Right lobe of liver (tissue), 4 donors: ENCODE measurements at regions not wholly inside any gene's neighbourhood (a gene's known extent, or its start where the extent isn't known, plus 50 kb on each side); places are given as distances from the start of the nearest gene placed in this dataset.

Source experiments
- CTCF ChIP-seq, 4 donors: fragments of 200-600 bp in 3 of 4; fragments of 450-650 bp in 1 of 4; IDR thresholded peaks; one replicate each; pipeline versions ENCODE4 v1.5.1 to v1.8.0; 2016 to 2022; ENCODE audit warnings: antibody characterized with exemption in 4 of 4, mild to moderate bottlenecking in 2 of 4
- POLR2A ChIP-seq: fragments of 450-650 bp; IDR thresholded peaks from one replicate; pipeline ENCODE4 v1.6.1; 2017; ENCODE audit warnings: antibody characterized with exemption, mild to moderate bottlenecking
- donor health status: DM: no; HTN: no; CAD: no.
- donor health status: DM: no; HTN: no; CAD: no.
- donor health status: DM: no; HTN: yes; CAD: no.

- TF ChIP-seq POLR2A (no peak), CTCF (IDR thresholded peaks at IDR 0.05) (no peak)
These were observed 261.0 kb downstream of the ZNF516 start for GRCh38 chr18:76233876-76234675.
